HG03135 (cell line): ENCODE measurements at regions not wholly inside any gene's neighbourhood (a gene's known extent, or its start where the extent isn't known, plus 50 kb on each side); places are given as distances from the start of the nearest gene placed in this dataset.

ENCODE experiments used
- ATAC-seq: cut with Tn5 transposase; IDR thresholded peaks from one replicate; pipeline ENCODE4 v1.9.1; 2021; ENCODE audit warnings: mild to moderate bottlenecking, moderate library complexity; ENCODE audit not compliant: unreplicated experiment

DNA sequence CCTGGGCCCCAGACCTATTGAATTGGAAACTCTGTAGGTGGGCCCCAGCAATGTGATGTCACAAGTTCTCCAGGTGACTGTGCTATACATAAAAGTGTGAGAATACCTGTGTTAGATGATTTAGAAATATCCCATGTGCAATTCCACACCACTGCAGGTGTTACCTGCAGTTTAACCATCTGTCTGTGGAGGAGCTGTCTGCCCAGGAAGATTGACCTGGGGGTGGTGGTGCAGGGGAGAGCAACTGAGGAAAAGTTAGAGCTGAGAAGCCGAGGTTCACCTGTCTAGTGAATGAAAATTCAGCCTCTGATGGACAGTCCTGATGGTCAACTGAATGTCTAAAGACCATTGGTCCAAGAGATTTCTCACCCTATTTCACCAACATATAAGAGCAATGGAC lies 132.2 kb upstream of the SLC24A5 start:
- ATAC-seq, result no peak

DNA sequence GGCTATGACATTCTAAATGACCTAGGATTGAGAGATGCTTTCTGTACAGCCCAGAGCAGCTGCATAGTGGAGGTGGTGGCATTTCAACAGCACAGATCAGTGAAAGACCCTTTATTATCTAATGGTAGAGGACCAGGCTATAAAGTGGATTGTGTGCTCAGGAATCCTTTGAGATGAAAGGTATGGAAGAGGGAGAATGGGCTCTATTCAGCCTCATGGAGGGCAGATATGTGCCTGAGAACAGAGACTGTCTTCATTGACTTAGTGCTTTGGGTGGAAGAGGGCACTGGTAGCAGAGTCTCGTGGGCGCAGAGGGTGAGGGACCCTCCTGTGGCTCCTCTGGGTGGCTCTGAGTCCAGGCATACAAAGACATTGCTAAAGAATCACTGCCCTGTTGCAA lies 130.0 kb upstream of the SLC24A5 start:
- ATAC-seq, result no peak

DNA sequence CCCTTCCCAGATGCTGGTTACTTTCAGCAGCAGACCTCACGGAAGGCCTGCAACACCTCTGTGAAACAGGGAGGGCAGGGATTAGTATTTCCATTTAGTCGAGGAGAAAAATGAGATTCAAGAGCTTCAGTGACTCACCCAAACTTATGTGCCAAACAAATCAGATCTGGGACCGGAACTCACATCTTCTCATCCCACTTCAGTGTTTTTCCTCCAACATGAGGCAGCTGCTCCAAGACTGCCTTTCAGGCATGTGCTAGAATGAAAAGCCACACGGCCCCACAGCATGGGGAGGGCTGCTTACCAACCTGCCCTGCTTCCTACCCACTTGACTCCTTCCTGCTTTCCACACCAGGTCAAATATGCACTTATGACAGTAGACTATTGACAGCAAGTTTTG lies 129.4 kb upstream of the SLC24A5 start:
- ATAC-seq, result no peak

DNA sequence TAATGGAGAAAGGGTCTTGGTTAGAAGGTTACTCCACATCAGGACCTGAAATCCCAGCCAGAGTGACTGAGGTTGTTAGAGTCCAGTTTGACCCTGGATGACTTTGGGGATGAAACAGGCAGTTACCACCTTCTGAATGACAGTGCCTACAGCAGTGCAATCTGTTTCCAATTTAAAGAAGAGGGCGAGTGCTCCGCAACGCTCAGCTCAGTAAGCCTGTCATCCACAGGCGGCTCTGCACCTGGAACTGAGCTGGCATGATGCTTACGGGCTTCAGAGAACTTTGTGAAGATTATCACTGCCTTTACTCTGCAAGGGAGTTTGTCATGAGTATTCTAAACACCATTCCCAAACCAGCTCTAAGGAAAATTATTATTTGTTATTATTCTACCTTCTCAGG lies 127.7 kb upstream of the SLC24A5 start:
- no peak for ATAC-seq

DNA sequence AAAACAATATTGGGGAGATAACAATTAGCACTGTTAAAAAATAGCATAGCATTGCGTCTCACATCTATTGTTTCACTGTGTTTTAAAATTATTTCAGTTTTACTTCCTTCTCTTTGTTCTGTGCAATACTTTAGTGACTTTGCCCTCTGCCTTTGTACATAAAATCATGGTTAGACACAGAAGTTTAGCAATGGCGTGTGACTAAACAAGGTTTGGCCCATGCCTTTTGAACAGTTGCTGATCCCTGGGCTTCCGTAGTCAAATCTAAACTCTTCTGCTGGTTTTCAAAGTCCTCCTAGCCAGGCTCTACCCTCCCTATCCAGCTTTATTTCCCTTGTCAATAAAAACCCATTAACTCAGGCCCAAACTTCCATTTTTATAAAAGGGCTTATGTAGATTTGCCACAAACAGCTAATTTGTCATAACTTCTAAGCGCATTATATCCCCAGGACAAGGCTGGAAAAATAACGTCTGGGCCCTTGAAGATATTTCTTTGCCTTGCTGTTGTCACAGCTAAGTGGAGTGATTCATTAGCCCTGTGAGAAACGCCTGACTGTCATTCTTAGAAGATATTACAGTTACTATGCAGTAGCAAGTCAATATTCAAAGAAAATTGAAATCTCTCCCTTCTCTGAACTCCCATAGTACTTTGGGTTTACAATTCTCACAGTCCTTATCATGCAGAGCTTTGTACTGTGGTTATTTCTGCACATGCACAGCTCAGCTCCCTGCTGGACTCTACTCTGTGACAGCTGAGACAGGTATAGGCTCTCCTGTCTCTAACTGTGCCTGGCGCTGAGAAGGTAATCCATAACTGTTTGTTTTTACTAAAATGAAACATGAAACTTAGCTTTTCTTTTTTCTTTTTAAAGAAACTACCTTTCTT lies 123.4 kb upstream of the SLC24A5 start:
- no peak for ATAC-seq

DNA sequence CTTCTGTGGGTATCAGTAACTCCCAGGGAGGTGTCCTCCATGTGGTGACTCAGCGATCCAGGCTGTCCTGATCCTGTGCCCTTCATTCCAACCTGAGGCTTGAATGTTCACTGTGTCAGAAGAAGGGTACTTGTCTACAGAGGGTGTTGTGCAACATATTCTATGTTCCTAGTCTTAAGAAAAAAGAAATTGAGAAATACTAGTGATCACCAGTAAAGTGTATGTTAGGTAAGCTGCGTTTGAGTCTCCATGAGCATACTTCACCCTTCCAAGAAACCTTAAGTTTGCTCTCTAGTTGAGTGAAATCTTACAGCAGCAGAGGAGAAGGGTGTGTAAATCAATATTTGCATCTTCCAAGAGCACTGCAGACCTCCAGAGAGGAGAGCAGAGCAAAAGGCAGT lies 122.2 kb upstream of the SLC24A5 start:
- no peak for ATAC-seq

DNA sequence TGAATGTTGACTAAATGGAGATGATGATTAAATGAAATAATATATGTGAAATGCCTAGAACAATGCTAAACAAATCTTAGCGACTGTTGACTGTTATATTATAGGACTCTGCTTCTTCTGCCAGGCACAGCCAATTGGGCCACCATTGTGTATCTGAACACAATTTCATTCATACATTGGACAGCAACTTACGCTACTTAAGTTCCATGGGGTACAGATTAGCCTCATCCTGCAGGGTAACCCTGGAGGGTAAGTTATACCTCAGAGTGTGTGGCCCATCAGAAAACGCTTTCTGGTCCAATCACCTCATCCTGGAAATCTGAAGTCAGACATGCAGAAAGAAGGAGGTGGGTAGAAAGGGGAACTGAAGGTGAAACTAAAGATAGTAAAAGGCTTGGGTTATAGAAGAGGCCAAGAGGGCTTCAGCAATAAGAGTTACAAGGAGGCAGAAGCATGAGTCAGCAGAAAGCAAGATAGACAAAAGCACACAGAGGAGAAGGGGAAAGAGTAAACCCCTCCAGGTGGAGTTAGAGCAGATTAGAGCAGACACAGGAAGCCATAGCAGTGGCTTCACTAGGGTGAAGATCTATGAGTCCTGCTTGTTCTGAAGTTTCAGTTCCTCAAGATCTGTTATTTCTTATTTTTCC lies 119.3 kb upstream of the SLC24A5 start:
- peak; percentile 94 for ATAC-seq

DNA sequence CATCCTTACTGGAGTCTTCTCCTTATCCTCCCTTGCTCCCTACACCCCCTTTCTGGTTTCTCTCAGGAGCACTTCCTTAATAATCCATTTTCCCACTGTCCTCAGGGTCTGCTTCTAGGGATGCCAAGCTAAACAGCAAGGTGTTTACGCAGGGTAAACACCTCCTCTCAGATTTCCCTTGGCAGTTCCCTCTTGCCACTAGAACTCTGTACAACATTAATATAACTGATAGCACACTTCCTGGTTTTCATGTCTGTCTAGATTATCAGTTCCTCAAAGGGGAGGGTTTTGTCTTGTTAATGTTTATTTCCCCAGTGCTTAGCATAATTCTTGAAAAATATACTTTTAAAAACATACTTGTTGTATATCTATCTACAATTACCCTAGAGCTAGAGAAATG lies 118.0 kb upstream of the SLC24A5 start:
- ATAC-seq, result no peak

DNA sequence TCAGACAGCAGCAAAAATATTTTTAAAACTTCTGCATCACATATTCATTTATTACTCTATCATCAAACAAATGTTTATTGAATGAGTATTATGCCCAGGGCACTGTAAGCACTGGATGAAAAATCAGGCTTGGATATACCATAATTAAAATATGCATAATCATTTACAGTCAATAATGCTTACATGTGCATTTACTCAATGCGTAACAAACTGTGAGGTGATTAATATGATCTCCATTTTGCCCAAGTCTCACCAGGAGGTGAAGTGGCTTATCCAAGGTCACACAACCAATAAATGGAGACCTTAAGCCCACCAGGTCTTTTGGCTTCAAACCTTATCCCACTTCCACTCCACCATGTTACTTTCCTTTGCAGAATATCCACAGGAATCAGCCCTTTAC lies 117.3 kb upstream of the SLC24A5 start:
- no peak for ATAC-seq

DNA sequence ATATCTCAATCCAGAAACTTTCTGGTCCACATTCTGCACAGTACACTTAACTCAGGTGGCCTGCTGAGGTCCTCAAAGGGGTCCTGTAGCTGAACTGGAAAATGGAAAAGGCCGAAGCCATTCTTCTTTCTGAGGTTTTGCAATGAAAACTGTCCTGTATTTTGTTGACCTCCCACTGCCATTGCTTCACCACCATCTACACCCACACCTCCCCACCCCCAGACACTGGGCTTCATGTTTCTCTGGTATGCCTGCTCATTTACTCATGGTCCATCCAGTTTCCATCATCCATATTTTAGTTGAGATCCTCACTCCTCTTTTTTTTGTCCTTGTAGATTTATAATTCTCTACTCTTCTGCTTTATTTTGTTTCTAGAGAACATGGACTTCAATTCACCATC lies 115.7 kb upstream of the SLC24A5 start:
- ATAC-seq, result no peak

DNA sequence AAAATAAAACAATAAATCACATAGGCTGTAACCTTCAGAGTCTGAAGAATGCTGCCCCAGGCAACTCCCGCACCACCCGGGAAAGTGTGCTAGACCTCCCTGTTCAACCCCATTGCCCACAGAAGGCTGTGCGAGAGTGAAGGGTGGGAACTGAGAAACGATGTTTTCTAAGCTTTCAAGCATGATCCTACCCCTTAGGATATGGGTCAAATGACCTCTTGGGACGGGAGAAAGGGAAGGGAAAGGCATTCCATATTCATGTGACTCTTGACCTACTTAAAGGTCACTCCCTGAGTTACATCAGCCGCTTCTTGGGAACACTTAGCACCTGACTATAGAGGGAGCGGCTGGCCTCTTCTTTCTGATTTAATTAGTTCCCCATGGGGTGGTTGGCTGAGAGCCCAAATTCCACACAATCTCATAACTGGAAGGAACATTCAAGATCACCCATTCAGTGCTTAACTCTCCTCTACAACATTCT lies 114.7 kb upstream of the SLC24A5 start:
- no peak for ATAC-seq

DNA sequence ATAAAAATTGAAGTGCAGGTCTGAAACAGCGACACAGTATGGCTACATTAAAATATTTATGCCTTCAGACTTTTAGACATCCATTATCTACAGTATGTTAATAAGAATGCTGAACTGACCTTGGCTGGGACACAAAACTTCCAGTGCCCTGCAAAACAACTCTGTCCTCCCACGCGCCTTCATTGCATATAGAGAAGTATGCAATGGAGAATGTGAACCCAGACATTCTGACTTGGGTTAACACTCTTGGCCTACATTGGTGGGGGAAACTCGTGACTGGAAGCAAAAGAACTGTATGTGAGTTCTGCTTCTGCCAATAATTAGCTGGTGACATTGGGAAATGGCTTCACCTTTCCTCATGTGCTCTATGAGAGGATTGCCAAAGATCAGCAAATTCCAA lies 110.5 kb upstream of the SLC24A5 start:
- ATAC-seq, result no peak

DNA sequence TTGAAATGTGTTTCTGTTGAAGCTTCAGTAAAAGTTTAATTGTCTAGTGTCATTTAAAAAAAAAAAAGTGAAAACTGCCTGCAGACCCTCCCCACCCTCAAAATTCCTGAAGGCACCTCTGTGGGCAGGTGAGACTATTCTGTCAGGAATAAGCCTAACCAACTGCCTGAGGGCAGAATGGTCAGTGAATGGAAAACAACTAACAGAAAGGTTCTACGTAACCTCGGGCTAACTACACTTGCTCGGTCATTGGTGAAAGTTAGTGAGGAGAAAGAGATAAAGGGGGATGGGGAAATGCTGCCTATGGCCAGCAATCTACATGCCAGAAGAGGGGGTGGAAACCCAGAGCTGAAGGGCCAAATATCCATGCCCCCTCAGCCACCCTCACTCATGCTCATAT lies 108.6 kb upstream of the SLC24A5 start:
- no peak for ATAC-seq

DNA sequence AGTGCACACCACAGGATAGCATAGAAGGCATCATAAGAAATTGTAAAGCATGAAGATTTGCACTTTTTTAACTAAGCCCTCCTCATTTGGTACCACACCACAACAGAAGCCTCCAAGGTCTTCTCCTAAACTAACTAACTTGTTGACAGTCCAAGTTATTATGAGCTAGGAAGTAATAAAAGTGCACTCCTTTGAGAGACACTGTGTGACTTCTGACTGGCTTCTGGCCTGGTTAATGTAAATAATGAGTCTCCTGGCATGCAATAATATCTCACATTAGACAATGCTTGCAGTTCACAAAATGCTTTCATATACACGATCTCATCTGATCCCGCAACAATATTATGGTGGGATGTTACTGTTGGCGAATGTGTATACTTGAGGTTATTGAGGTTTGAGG lies 103.9 kb upstream of the SLC24A5 start:
- no peak for ATAC-seq

DNA sequence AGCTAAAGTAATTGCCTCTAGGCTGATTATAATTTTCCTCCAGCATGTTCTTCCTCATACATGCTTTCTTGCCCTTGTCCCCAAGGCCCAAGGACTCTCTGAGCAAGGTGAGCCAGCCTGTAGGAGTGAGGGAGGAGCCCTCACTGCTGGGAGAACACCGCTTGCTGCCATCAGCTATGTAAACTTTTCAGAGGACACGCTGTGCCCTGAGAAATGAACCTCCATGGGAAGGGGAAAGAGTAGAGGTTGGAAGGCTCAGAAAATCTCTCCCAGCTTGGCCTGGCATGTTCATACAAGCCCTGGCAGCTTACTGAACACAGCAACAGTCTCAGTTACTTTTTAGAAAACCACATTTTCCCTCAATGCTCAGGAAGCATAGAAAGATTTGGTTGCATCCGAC lies 103.0 kb upstream of the SLC24A5 start:
- no peak for ATAC-seq

DNA sequence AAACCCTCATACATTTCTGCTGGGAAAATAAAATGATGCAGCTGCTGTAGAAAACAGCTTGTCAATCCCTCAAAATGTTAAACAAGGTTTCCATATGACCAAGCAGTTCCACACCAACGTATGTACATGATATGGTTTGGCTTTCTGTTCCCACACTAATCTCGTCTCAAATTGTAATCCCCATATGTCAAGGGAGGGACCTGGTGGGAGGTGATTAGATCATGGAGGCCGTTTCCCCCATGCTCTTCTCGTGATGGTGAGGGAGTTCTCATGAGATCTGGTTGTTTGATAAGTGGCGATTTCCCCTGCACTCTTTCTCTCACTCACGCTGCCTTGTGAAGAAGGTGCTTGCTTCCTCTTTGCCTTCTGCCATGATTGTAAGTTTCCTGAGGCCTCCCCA lies 100.6 kb upstream of the SLC24A5 start:
- no peak for ATAC-seq

DNA sequence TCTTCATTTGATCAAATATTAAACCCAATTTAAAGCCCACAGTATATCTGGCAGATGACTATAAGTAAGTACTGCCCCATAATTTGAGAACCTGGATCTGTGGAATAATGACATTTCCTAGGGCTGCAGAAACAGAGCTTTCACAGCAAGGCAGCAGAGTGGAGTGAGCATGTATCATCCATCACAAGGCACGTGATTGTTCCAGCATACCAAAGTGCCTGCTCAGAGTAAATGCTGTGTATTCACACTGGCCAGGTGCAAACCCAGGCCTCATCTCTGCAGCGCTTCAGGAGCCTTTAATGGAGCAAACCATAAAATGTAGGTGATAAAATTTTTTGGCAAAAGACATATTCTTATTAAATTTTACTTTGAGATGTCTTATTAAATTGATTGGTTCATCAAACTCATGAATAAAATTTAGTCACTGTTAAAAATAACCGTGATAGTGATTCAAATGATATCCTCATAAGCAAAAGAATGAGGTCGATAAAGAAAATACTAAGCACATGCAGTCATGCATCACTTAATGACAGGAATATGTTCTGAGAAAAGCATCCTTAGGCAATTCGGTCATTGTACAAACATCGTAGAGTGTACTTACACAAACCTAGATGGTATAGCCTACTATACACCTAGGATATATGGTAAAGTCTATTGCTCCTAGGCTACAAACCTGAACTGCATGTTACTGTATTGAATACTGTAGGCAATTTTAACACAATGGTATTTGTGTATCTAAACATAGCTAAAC lies 99.3 kb upstream of the SLC24A5 start:
- ATAC-seq, result no peak

DNA sequence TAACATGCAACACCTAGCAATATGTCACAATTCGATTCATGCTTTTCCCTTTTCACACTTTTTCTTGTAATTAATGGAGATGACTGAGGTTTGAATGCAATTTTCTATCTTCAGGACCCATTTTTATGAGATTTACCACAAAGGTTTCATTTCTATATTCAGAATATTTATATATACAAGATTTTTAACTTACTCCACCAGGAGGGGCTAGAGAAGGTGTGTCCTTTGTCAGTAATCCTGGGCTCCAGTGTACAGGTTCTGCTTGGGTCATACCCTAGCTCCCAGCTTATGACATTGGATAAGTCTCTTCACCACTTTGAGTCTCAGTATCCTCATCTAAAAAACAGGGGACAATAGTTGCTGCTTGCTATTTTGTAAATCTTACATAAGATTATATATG lies 95.7 kb upstream of the SLC24A5 start:
- no peak for ATAC-seq

DNA sequence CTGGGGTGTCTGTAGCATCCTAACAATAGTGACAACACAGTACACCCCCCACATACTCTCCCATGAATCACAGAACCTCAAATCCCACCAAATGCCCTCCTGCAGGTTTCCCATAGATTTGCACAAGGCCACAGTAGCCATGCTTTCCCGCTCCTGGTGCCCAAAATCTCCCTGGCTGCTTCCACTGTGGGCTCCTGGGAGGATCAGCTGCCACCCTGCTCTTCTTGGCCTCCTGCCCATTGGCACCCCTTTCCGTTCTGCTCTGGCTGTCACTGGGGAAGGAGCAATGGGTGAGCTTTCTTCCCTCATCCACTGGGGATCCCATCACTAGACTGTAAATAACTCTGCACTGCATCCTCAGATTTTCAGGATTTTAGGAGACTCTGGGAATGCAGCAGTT lies 92.1 kb upstream of the SLC24A5 start:
- ATAC-seq, result no peak

DNA sequence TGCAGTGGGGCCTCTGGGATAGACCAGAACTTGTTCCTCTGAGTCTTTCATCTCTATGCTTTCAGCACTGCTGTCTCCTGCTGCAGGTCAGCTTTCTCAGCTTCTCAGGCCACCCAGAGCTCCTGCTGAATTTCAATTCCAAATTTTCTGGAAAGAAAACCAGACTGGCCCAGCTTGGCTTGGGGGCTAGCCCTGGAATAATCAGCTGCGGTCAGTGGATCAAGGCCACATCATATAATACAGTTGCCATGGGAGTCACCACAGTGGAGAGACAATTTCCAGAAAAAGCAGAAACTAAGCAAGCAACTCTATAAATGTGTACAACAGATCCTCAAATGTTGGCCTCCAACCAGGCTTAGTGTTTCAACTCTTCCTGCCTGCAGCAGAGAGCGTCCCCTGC lies 91.1 kb upstream of the SLC24A5 start:
- ATAC-seq, result no peak

DNA sequence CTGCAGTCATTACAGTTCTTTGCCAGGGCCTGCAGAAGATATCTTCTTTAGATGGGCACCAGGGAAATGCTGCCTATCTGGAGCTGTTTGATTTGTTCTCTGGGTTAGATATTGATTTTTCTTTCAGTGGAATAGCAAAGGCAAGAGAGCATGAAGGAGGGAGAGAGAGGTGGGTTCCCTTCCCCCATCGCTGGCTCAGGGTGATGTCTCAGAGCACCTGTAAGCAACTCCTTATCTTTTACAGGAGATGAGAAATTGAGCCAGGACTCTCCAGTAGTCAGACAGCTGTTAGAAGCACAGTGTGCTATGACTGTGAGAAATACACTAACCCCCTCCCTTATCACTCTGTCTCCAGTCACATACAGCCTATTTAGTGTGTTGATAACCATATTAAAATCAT lies 89.3 kb upstream of the SLC24A5 start:
- ATAC-seq, result no peak

DNA sequence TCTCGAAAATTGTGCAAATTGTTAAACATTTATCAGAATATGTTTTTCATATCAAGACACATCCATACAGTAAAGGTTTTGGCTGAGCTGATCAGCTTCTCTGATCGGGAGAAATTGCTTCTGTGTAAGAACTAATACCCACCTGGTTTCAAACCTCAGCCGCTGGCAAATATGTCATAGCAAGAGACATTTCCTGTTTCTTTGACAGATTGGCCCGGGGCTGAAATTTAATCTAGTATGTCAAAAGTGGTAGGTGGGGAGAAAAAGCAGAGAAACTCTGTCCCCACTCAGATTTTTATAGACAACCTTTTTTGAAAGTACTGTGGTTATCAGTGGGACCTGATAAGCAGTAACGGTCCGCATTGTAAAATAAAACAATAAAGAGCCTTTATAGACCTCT lies 88.8 kb upstream of the SLC24A5 start:
- no peak for ATAC-seq
